PC-9 (cell line): ENCODE measurements at regions not wholly inside any gene's neighbourhood (a gene's known extent, or its start where the extent isn't known, plus 50 kb on each side); places are given as distances from the start of the nearest gene placed in this dataset.

Source experiments
- EZH2 ChIP-seq: fragments of 200-600 bp; sonication (generic); IDR thresholded peaks from 2 replicates; pipeline ENCODE4 v1.8.0; 2017; ENCODE audit warnings: antibody characterized with exemption, low read depth
- TF ChIP-seq, protein P1 (sequence below): fragments of 200-600 bp; sonication (generic); conservative IDR thresholded peaks from 2 replicates; pipeline ENCODE4 v1.6.1; 2017; ENCODE audit warnings: mixed run types, antibody characterized with exemption, mild to moderate bottlenecking, moderate library complexity

DNA sequence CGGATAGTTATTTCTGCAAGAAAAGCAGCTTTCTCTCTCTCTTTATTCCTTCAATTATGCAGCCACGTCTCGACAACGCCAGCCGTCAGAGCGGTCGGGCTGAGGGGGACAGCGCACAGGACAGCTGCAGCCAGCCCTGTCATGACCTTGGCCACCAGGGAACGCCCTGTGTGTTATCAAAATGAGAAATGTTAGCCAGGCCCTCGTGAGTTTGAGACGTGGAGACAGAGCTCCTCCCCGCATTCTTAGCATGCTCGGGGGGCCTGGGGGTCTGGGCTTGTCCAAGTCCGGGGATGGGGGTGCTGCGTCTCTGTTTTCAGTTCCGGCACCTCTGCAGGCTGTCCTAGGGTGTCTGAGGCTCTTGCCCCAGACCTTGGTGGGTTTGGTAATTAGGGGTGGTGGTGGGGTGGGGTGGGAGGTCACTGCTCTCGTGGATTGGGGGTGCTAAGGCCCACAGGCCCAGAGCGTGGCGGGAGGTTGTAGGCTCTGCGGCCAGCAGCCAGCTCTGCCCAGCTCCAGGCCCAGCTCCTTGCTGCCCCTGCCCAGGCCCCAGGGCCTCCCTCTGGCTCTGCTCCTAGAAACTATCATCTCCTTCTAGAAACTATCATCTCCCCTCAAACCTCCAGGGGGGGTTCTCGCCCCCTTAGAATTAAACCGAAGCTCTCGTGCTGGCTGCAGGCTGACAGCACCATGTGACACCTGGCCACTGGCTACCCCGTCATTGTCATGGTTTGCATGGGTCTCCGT is 54.3 kb upstream of the GATA5 start:
- TF ChIP-seq, protein P1, sequence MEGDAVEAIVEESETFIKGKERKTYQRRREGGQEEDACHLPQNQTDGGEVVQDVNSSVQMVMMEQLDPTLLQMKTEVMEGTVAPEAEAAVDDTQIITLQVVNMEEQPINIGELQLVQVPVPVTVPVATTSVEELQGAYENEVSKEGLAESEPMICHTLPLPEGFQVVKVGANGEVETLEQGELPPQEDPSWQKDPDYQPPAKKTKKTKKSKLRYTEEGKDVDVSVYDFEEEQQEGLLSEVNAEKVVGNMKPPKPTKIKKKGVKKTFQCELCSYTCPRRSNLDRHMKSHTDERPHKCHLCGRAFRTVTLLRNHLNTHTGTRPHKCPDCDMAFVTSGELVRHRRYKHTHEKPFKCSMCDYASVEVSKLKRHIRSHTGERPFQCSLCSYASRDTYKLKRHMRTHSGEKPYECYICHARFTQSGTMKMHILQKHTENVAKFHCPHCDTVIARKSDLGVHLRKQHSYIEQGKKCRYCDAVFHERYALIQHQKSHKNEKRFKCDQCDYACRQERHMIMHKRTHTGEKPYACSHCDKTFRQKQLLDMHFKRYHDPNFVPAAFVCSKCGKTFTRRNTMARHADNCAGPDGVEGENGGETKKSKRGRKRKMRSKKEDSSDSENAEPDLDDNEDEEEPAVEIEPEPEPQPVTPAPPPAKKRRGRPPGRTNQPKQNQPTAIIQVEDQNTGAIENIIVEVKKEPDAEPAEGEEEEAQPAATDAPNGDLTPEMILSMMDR = no peak
- no peak for TF ChIP-seq EZH2
